ENCODE measurements at regions not wholly inside any gene's neighbourhood (a gene's known extent, or its start where the extent isn't known, plus 50 kb on each side); places are given as distances from the start of the nearest gene placed in this dataset.

DNA sequence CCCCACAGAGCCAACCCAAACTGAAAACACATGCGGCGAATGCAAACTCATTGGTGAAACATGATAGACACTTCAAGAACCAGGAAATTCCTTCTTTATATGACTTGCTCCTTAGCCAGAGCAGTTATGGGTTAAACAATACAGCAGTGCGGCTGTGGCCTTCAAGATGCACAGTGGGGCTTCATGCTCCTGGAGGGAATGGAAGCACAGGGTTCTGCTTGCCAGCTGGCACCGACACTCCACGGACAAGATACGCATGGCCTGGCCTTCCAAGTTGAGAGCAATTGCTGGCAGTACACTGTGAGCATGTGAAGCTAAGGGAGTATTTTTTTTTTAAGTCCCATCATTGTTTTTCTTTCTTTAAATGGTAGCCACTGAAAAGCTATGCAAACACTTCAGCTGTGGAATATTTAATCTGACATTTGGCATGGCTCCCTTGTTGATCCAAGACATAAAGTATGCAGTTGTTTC lies 451.6 kb upstream of the CD180 start:
- Mint-ChIP-seq H3K27ac (no peak overlapping the region), H3K9me3 (peaks cover 3% of the 10 kb centered on the region), H3K4me3 (no peak overlapping the region), H3K4me1 (ENCODE audit: low read depth) (peaks cover 9% of the 10 kb centered on the region), H3K27me3 (no peaks in the 10 kb centered on the region), H3K36me3 (ENCODE audit: low read depth) (no peaks in the 10 kb centered on the region)
- peaks cover 5 to 10% of the 10 kb centered on the region in 2 experiments for H3K9me3 ChIP-seq (ENCODE audit: control insufficient read depth in 1 of 2, insufficient read depth in 1 of 2, low read length in 2 of 2)
- ChIA-PET CTCF (no interaction called here), POLR2A (no interaction called here)
- H3K27ac ChIP-seq (ENCODE audit: low read depth in 1 of 2, low read length in 2 of 2) = no peak overlapping the region
- no peaks in the 10 kb centered on the region for H3K27me3 ChIP-seq (ENCODE audit: control insufficient read depth in 1 of 2, insufficient read depth in 2 of 2, low read length in 2 of 2)
- no peaks in the 10 kb centered on the region for H3K36me3 ChIP-seq (ENCODE audit: insufficient read depth, low read length)
- TF ChIP-seq, protein P1, sequence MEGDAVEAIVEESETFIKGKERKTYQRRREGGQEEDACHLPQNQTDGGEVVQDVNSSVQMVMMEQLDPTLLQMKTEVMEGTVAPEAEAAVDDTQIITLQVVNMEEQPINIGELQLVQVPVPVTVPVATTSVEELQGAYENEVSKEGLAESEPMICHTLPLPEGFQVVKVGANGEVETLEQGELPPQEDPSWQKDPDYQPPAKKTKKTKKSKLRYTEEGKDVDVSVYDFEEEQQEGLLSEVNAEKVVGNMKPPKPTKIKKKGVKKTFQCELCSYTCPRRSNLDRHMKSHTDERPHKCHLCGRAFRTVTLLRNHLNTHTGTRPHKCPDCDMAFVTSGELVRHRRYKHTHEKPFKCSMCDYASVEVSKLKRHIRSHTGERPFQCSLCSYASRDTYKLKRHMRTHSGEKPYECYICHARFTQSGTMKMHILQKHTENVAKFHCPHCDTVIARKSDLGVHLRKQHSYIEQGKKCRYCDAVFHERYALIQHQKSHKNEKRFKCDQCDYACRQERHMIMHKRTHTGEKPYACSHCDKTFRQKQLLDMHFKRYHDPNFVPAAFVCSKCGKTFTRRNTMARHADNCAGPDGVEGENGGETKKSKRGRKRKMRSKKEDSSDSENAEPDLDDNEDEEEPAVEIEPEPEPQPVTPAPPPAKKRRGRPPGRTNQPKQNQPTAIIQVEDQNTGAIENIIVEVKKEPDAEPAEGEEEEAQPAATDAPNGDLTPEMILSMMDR (IDR thresholded peaks at IDR 0.05) = no peak
- DNase-seq (no peak), ATAC-seq (ENCODE audit: poor library complexity) (no peak)
- no peak overlapping the region for H3K4me3 ChIP-seq (ENCODE audit: low read length)
- intact Hi-C loops (cut with DNase I, micrococcal nuclease) = loop anchor here in 1 of 2 experiments (10.0 kb wide), 1 partner anchor 373 kb away; no protein-coding TSS in a partner anchor
- H3K4me1 ChIP-seq (ENCODE audit: insufficient read depth, low read length) = no peaks in the 10 kb centered on the region

DNA sequence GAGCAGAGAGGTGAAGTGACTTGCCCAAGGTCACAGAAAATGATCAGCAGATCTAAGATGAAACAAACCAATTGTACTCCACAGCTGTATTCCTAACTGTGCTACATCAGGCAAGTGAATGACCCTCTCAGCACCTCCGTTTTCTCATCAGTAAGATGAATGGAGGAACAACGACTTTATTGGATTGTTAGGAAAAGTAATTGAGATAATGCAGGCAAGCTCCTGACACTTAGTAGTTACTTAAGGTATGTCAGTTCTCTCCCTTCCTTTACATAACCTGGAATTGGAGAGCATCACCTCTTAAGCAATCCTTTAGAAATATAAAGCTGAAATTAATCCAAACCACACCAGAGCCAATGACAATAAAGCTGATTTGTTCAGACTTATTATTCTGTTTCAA lies 451.2 kb upstream of the CD180 start:
- DNase-seq (no peak), ATAC-seq (ENCODE audit: poor library complexity) (no peak)
- no peak overlapping the region for H3K27ac Mint-ChIP-seq
- TF ChIP-seq, protein P1 (IDR thresholded peaks at IDR 0.05) = no peak
- peaks cover 3% of the 10 kb centered on the region for H3K9me3 Mint-ChIP-seq
- intact Hi-C loops (cut with DNase I, micrococcal nuclease) = loop anchor here in 1 of 2 experiments (10.0 kb wide), 1 partner anchor 373 kb away; no protein-coding TSS in a partner anchor
- Histone ChIP-seq H3K9me3 (ENCODE audit: control insufficient read depth in 1 of 2, insufficient read depth in 1 of 2, low read length in 2 of 2) (peaks cover 5 to 10% of the 10 kb centered on the region in 2 experiments), H3K27ac (ENCODE audit: low read depth in 1 of 2, low read length in 2 of 2) (no peak overlapping the region), H3K4me1 (ENCODE audit: insufficient read depth, low read length) (no peaks in the 10 kb centered on the region), H3K36me3 (ENCODE audit: insufficient read depth, low read length) (no peaks in the 10 kb centered on the region), H3K4me3 (ENCODE audit: low read length) (no peak overlapping the region), H3K27me3 (ENCODE audit: control insufficient read depth in 1 of 2, insufficient read depth in 2 of 2, low read length in 2 of 2) (no peaks in the 10 kb centered on the region)
- H3K4me3 Mint-ChIP-seq = no peak overlapping the region
- H3K27me3 Mint-ChIP-seq = no peaks in the 10 kb centered on the region
- CTCF ChIA-PET = no interaction called here
- POLR2A ChIA-PET = no interaction called here
- no peaks in the 10 kb centered on the region for H3K36me3 Mint-ChIP-seq (ENCODE audit: low read depth)
- peaks cover 9% of the 10 kb centered on the region for H3K4me1 Mint-ChIP-seq (ENCODE audit: low read depth)

DNA sequence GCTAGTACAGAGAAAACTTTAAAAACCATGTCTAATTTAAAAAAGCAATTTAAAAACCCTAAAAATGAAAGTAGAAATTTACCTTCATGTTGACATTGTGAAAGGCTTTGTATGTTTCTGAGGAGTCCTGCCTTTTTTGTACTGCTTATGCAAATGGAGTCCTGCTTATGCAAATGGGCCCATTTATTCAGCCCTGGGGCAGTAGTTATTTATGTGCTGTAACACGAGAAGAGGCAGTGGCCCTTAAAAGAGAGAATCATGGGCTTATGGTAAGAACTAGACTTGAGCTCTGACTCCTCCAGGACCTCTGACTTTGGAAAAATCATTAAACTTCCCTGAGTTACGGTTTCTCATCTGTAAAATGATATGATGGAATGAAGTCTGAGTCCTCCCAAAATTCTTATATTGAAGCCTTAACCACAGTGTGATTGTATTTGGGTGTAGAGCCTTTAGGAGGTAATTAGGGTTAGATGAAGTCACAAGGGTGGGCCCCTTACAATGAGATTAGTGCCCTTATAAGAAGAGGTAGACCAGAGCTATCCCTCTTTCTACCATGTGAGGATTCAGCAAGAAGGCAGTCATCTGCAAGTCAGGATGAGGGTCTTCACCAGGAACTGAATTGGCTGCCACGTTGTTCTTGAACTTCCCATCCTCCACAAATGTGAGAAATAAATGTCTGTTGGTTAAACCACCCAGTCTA lies 447.8 kb upstream of the CD180 start:
- no peak for DNase-seq
- POLR2A ChIA-PET = no interaction called here
- H3K9me3 ChIP-seq (ENCODE audit: control insufficient read depth in 1 of 2, insufficient read depth in 1 of 2, low read length in 2 of 2) = peaks cover 5 to 10% of the 10 kb centered on the region in 2 experiments
- Mint-ChIP-seq H3K4me1 (ENCODE audit: low read depth) (peaks cover 9% of the 10 kb centered on the region), H3K36me3 (ENCODE audit: low read depth) (no peaks in the 10 kb centered on the region), H3K9me3 (peaks cover 3% of the 10 kb centered on the region), H3K4me3 (no peak overlapping the region), H3K27ac (no peak overlapping the region), H3K27me3 (no peaks in the 10 kb centered on the region)
- TF ChIP-seq, protein P1 (IDR thresholded peaks at IDR 0.05) = no peak
- CTCF ChIA-PET = no interaction called here
- H3K4me1 ChIP-seq (ENCODE audit: insufficient read depth, low read length) = no peaks in the 10 kb centered on the region
- no peak overlapping the region for H3K4me3 ChIP-seq (ENCODE audit: low read length)
- H3K36me3 ChIP-seq (ENCODE audit: insufficient read depth, low read length) = no peaks in the 10 kb centered on the region
- H3K27ac ChIP-seq (ENCODE audit: low read depth in 1 of 2, low read length in 2 of 2) = no peak overlapping the region
- H3K27me3 ChIP-seq (ENCODE audit: control insufficient read depth in 1 of 2, insufficient read depth in 2 of 2, low read length in 2 of 2) = no peaks in the 10 kb centered on the region
- intact Hi-C loops (cut with DNase I, micrococcal nuclease) = loop anchor here in 1 of 2 experiments (10.0 kb wide), 1 partner anchor 370 kb away; no protein-coding TSS in a partner anchor
- no peak for ATAC-seq (ENCODE audit: poor library complexity)

All from CD4-positive, alpha-beta T cell (primary cell).